Calu3 (cell line): ENCODE measurements at regions not wholly inside any gene's neighbourhood (a gene's known extent, or its start where the extent isn't known, plus 50 kb on each side); places are given as distances from the start of the nearest gene placed in this dataset.

ENCODE experiments used
- BruUV-seq: library from RNA; stranded (reverse); fragments of 400-500 nt; replicated peaks from 2 replicates; lab custom pipeline; 2021; lab: Mats Ljungman, UMichigan
- CTCF ChIA-PET: fragments of 300-600 bp; sonication (Branson Sonifier 250); formaldehyde crosslinking; loops from one replicate; lab custom pipeline; 2022; ENCODE audit warnings: antibody characterized with exemption; lab: Charles Lee
- DNase-seq: peaks from one replicate; pipeline ENCODE4 v3.0.0; 2022
- H3K27ac Mint-ChIP-seq: one replicate; pipeline ENCODE4 v1.8.0; 2022; ENCODE audit warnings: mixed read lengths; ENCODE audit not compliant: unreplicated experiment
- H3K27me3 Mint-ChIP-seq: one replicate; pipeline ENCODE4 v1.8.0; 2022; ENCODE audit warnings: mixed read lengths; ENCODE audit not compliant: unreplicated experiment
- H3K36me3 Mint-ChIP-seq: one replicate; pipeline ENCODE4 v1.8.0; 2022; ENCODE audit warnings: mild to moderate bottlenecking, moderate library complexity, mixed read lengths; ENCODE audit not compliant: insufficient read depth, unreplicated experiment
- H3K4me1 Mint-ChIP-seq: one replicate; pipeline ENCODE4 v1.8.0; 2022; ENCODE audit warnings: mild to moderate bottlenecking, low read depth, mixed read lengths; ENCODE audit not compliant: unreplicated experiment
- H3K4me3 Mint-ChIP-seq: one replicate; pipeline ENCODE4 v1.8.0; 2022; ENCODE audit warnings: mild to moderate bottlenecking, low read depth, moderate library complexity, mixed read lengths; ENCODE audit not compliant: unreplicated experiment
- H3K9me3 Mint-ChIP-seq: one replicate; pipeline ENCODE4 v1.8.0; 2022; ENCODE audit warnings: low read depth, mixed read lengths; ENCODE audit not compliant: unreplicated experiment
- intact Hi-C: fragments of 100-400 bp; cut with micrococcal nuclease; formaldehyde crosslinking; loops from one replicate; pipeline ENCODE4 v1.10.0; 2022; ENCODE audit not compliant: unreplicated experiment
- TF ChIP-seq, protein P1 (sequence below): fragments of 200-600 bp; IDR thresholded peaks from one replicate; pipeline ENCODE4 v1.8.0; 2022; ENCODE audit warnings: antibody characterized with exemption; ENCODE audit not compliant: unreplicated experiment

DNA sequence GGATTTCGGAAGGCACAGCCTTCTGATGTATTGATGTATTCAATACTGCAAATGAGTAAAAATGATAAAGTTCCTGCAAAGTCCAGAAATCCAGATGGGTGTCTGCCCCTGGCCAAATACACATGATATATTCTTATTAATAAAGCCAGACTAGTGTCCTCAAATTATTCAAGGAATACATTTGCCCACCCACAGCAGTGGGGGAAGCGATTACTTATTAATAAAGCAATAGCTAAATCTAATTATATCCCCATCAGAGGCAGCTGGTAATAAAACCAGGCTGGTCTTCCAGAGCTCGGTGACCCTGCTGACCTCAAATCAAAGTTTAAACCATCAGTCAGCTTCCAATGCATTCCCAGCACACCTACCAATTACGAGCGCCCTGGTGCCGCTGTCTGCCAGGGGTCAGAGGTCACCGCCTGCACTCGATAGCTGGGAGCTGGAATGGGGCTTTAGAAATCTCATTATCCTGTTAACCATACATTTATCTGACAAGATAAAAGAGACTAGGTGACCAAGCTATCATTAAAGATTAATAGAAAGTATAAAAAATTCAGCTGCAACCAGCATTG, 330.3 kb downstream of the UACA start:
- H3K4me1 Mint-ChIP-seq: peaks cover 48% of the 10 kb centered on the region
- DNase-seq: no peak
- H3K4me3 Mint-ChIP-seq: peak overlapping the region; percentile 15
- intact Hi-C loops: loop anchor here (1.0 to 10.0 kb wide), 5 partner anchors 34 to 152 kb away; no protein-coding TSS in a partner anchor
- CTCF ChIA-PET: interaction anchor here (0.6 to 3.4 kb wide), 8 partner anchors 33 to 204 kb away, joined by 3 to 26 read pairs (median 3); no protein-coding TSS in a partner anchor
- no peaks in the 10 kb centered on the region for H3K36me3 Mint-ChIP-seq
- H3K27me3 Mint-ChIP-seq: no peaks in the 10 kb centered on the region
- TF ChIP-seq, protein P1, sequence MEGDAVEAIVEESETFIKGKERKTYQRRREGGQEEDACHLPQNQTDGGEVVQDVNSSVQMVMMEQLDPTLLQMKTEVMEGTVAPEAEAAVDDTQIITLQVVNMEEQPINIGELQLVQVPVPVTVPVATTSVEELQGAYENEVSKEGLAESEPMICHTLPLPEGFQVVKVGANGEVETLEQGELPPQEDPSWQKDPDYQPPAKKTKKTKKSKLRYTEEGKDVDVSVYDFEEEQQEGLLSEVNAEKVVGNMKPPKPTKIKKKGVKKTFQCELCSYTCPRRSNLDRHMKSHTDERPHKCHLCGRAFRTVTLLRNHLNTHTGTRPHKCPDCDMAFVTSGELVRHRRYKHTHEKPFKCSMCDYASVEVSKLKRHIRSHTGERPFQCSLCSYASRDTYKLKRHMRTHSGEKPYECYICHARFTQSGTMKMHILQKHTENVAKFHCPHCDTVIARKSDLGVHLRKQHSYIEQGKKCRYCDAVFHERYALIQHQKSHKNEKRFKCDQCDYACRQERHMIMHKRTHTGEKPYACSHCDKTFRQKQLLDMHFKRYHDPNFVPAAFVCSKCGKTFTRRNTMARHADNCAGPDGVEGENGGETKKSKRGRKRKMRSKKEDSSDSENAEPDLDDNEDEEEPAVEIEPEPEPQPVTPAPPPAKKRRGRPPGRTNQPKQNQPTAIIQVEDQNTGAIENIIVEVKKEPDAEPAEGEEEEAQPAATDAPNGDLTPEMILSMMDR: no peak
- BruUV-seq: no TSS peak
- H3K27ac Mint-ChIP-seq: peak overlapping the region; percentile 18
- no peaks in the 10 kb centered on the region for H3K9me3 Mint-ChIP-seq

DNA sequence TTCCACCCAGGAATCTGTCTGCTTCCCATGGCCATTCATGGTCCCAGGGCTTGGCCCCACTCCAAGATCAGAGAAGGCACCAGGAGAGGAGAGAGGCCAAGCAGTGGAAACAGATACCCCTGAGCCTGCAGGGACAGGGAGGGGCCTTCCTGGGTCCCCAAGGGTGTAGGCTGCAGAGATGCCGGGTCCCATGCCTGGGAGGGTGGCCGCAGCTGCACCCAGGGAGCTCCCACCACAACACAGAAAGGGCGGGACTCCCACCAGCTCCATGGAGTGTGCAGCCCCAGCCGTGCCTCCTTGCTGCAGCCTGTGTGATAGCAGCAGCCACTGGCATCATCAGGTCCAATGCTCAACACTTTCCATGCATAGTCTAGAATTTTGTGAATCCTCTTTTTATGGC, 331.5 kb downstream of the UACA start:
- no peak for DNase-seq
- no peaks in the 10 kb centered on the region for H3K9me3 Mint-ChIP-seq
- H3K4me1 Mint-ChIP-seq: peaks cover 48% of the 10 kb centered on the region
- no peak overlapping the region for H3K4me3 Mint-ChIP-seq
- no peaks in the 10 kb centered on the region for H3K27me3 Mint-ChIP-seq
- CTCF ChIA-PET: interaction anchor here (3.4 kb wide), 1 partner anchor 34 kb away, joined by 26 read pairs; no protein-coding TSS in a partner anchor
- no peaks in the 10 kb centered on the region for H3K36me3 Mint-ChIP-seq
- no peak overlapping the region for H3K27ac Mint-ChIP-seq
- TF ChIP-seq, protein P1: no peak
- BruUV-seq: no TSS peak
- intact Hi-C loops: loop anchor here (2.0 to 10.0 kb wide), 3 partner anchors 35 to 153 kb away; no protein-coding TSS in a partner anchor

DNA sequence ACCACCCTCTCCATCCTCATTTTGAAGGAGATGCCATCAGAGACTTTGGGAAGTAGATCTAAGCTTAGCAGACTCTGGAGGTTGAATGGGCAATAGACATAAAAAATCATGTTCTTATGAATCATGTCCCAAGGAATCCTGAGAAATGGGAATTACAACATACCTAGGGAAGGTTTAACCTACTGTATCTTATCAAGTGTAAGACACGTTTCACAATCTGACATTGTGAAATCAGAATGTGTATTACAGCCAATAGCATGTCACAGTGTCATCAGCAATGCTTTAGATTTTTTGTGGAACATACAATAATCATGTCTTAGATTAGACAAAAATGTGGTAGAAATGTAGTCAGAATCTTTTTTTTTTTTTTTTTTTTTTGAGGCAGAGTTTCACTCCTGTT, 332.4 kb upstream of the TLE3 start:
- TF ChIP-seq, protein P1: no peak
- no TSS peak for BruUV-seq
- DNase-seq: no peak
- intact Hi-C loops: loop anchor here (5.0 to 10.0 kb wide), 2 partner anchors 37 to 155 kb away; no protein-coding TSS in a partner anchor
- no peak overlapping the region for H3K4me3 Mint-ChIP-seq
- H3K27me3 Mint-ChIP-seq: peaks cover under 1% of the 10 kb centered on the region
- no peaks in the 10 kb centered on the region for H3K36me3 Mint-ChIP-seq
- no peak overlapping the region for H3K27ac Mint-ChIP-seq
- CTCF ChIA-PET: interaction anchor here (0.7 kb wide), 1 partner anchor 17 kb away, joined by 6 read pairs; no protein-coding TSS in a partner anchor
- H3K9me3 Mint-ChIP-seq: no peaks in the 10 kb centered on the region
- H3K4me1 Mint-ChIP-seq: peaks cover 37% of the 10 kb centered on the region

DNA sequence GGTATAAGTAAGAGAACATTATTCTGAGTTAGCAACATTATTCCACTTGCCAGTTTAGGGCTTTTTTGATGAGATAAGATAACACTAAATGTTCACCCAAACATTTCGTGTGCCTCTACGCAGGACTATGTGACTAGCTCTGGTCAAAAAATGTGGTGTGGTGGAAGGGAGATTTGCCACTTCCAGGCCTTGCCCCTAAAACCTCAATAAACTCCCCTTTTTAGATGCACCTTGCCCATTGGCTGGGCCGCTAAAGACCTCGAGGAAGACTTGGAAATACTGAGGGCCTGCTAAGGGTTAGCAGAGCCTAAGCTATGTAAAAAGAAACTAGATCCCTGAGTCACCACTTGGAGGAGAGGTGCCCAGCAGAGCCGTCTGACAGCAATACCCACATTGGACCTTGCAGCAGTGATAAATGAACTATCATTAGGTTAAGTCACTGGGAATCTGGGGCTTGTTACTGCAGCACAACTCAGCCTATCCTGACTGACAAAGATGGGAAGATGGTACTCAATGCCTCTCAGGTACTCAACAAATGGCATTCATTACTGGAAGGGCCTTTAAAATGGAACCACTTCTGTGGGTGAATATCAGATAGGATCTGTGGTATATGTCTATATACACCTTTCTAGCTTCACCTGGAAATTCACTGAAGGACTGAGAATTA, 331.5 kb upstream of the TLE3 start:
- no TSS peak for BruUV-seq
- Mint-ChIP-seq H3K27ac (no peak overlapping the region), H3K9me3 (no peaks in the 10 kb centered on the region), H3K36me3 (no peaks in the 10 kb centered on the region), H3K27me3 (peaks cover 9% of the 10 kb centered on the region), H3K4me3 (no peak overlapping the region), H3K4me1 (peaks cover 28% of the 10 kb centered on the region)
- CTCF ChIA-PET: no interaction called here
- no peak for DNase-seq
- TF ChIP-seq, protein P1: no peak
- intact Hi-C loops: no loop called here
